K562 (cell line): ENCODE measurements at regions not wholly inside any gene's neighbourhood (a gene's known extent, or its start where the extent isn't known, plus 50 kb on each side); places are given as distances from the start of the nearest gene placed in this dataset.

Experiments used
- ATAC-seq: fragments of 200-7000 bp; cut with Tn5 transposase; 3 replicates; pipeline ENCODE4 v1.9.1; 2020; ENCODE audit warnings: moderate library complexity
- BruUV-seq: library from RNA; stranded (reverse); fragments of 400-500 nt; replicated peaks from 2 replicates; lab custom pipeline; 2021; lab: Mats Ljungman, UMichigan
- CTCF ChIA-PET: fragments of 300-600 bp; formaldehyde crosslinking; extraction: SDS; loops from one replicate; lab custom pipeline; 2021; ENCODE audit warnings: low intra/inter-chr PET ratio; lab: Yijun Ruan, JAX
- POLR2A ChIA-PET: fragments of 300-600, 350-650 bp; sonication (Branson Sonifier 250); formaldehyde crosslinking; extraction: SDS; loops from one replicate; lab custom pipeline; 2021; ENCODE audit warnings: antibody characterized with exemption, inconsistent platforms; lab: Yijun Ruan, JAX
- DNase-seq, 4 experiments: peaks; one replicate each; pipeline versions ENCODE4 v3.0.0 to v3.0.0-alpha.2; 2011 to 2018; ENCODE audit warnings: low spot score in 3 of 4, mixed read lengths in 3 of 4; ENCODE audit errors: extremely low read depth in 1 of 4
- FAIRE-seq: peaks from 2 replicates; lab custom pipeline; 2011; peaks lifted over from hg19 to GRCh38; lab: Jason Lieb, UNC
- H2AFZ ChIP-seq: 2 replicates; pipeline ENCODE4 v1.6.0; 2011; ENCODE audit warnings: low read depth, low read length, control low read depth, inconsistent platforms
- H3K27ac ChIP-seq: fragments of 200-600 bp; 3 replicates; pipeline ENCODE4 v1.8.0; 2011; ENCODE audit warnings: low read depth, mild to moderate bottlenecking, control low read depth, inconsistent platforms, low read length, moderate library complexity, mixed read lengths; ENCODE audit errors: extremely low read depth
- H3K27me3 ChIP-seq, 2 experiments: fragments of 300-600 bp in 1 of 2; 2 replicates in 1 of 2; 3 replicates in 1 of 2; pipeline versions ENCODE4 v1.6.0 to v1.8.0; 2011; ENCODE audit warnings: inconsistent platforms in 2 of 2, low read length in 2 of 2, mild to moderate bottlenecking in 1 of 2, mixed read lengths in 1 of 2, moderate library complexity in 1 of 2; ENCODE audit not compliant: control insufficient read depth in 2 of 2, insufficient read depth in 2 of 2
- H3K36me3 ChIP-seq: fragments of 300-600 bp; 3 replicates; pipeline ENCODE4 v1.8.0; 2011; ENCODE audit warnings: mild to moderate bottlenecking, low read length, inconsistent platforms; ENCODE audit not compliant: control insufficient read depth, insufficient read depth
- H3K4me1 ChIP-seq, 2 experiments: fragments of 200-600 bp in 1 of 2; replicated peaks in 1 of 2; 2 replicates in 1 of 2; 3 replicates in 1 of 2; pipeline versions ENCODE4 v1.5.1 to v1.8.0; 2011; ENCODE audit warnings: inconsistent platforms in 2 of 2, low read length in 2 of 2, mild to moderate bottlenecking in 1 of 2, mixed read lengths in 1 of 2, moderate library complexity in 1 of 2; ENCODE audit not compliant: control insufficient read depth in 2 of 2, insufficient read depth in 2 of 2
- H3K4me2 ChIP-seq: 2 replicates; pipeline ENCODE4 v1.6.1; 2011; ENCODE audit warnings: low read length, control low read depth, inconsistent platforms, mixed read lengths; ENCODE audit not compliant: insufficient read depth
- H3K4me3 ChIP-seq: fragments of 200-600 bp; sonication (generic), shearing (Covaris generic); 2 replicates; pipeline ENCODE4 v1.5.1; 2016; ENCODE audit warnings: control low read depth, inconsistent platforms
- H3K79me2 ChIP-seq: fragments of 200-600 bp; 3 replicates; pipeline ENCODE4 v1.8.0; 2011; ENCODE audit warnings: low read length, inconsistent platforms; ENCODE audit not compliant: control insufficient read depth, insufficient read depth
- H3K9ac ChIP-seq, 2 experiments: 2 replicates each; pipeline versions ENCODE4 v1.6.0 to v1.6.1; 2011; ENCODE audit warnings: low read depth in 2 of 2, low read length in 2 of 2, control low read depth in 1 of 2, inconsistent platforms in 1 of 2, mild to moderate bottlenecking in 1 of 2, mixed read lengths in 1 of 2; ENCODE audit not compliant: insufficient read depth in 1 of 2
- H3K9me1 ChIP-seq: one replicate; pipeline ENCODE4 v1.6.0; 2011; ENCODE audit warnings: inconsistent platforms, mild to moderate bottlenecking, low read length, moderate library complexity; ENCODE audit not compliant: control insufficient read depth, insufficient read depth
- H3K9me3 ChIP-seq: replicated peaks from 2 replicates; pipeline ENCODE4 v1.5.1; 2011; ENCODE audit warnings: low read depth, low read length, inconsistent platforms; ENCODE audit not compliant: control insufficient read depth, insufficient read depth
- H4K20me1 ChIP-seq: replicated peaks from 2 replicates; pipeline ENCODE4 v1.6.1; 2011; ENCODE audit warnings: low read length, inconsistent platforms, mixed read lengths; ENCODE audit not compliant: control insufficient read depth, insufficient read depth
- ETS2 ChIP-seq: IDR thresholded peaks from 2 replicates; pipeline ENCODE4 v1.6.1; 2016; ENCODE audit warnings: borderline replicate concordance, missing genetic modification characterization, mild to moderate bottlenecking, moderate library complexity, missing compliant biosample characterization; ENCODE audit not compliant: poor library complexity, severe bottlenecking
- GATAD2B ChIP-seq: fragments of 450-650 bp; IDR thresholded peaks from 2 replicates; pipeline ENCODE4 v1.6.1; 2017; ENCODE audit warnings: mild to moderate bottlenecking, borderline replicate concordance
- NUFIP1 ChIP-seq: fragments of 450-650 bp; IDR thresholded peaks from 2 replicates; pipeline ENCODE4 v1.6.1; 2018; ENCODE audit not compliant: partially characterized antibody
- POLR2AphosphoS5 ChIP-seq: IDR thresholded peaks from 2 replicates; pipeline ENCODE4 v1.6.1; 2011; ENCODE audit warnings: mild to moderate bottlenecking, low read depth, low read length, moderate library complexity; ENCODE audit not compliant: control insufficient read depth, insufficient read depth
- POU5F1 ChIP-seq: fragments of 150-350 bp; IDR thresholded peaks from 2 replicates; pipeline ENCODE4 v1.6.1; 2014; ENCODE audit warnings: borderline replicate concordance, low read length, low read depth, mild to moderate bottlenecking; ENCODE audit not compliant: partially characterized antibody
- YY1 ChIP-seq, 3 experiments: IDR thresholded peaks; 2 replicates each; pipeline ENCODE4 v1.6.1; 2011; ENCODE audit warnings: low read length in 2 of 3, mild to moderate bottlenecking in 2 of 3, moderate library complexity in 2 of 3, borderline replicate concordance in 1 of 3, control low read depth in 1 of 3, low read depth in 1 of 3; ENCODE audit not compliant: insufficient read depth in 3 of 3, insufficient replicate concordance in 2 of 3, control insufficient read depth in 1 of 3, insufficient read length in 1 of 3; ENCODE audit errors: extremely low read depth in 1 of 3
- ZBTB11 ChIP-seq, 3 experiments: fragments of 200-800 bp in 1 of 3; fragments of 250-450 bp in 1 of 3; fragments of 450-650 bp in 1 of 3; sonication (Bioruptor Pico) in 1 of 3; sonication (Bioruptor generic) in 1 of 3; formaldehyde crosslinking in 1 of 3; IDR thresholded peaks; 2 replicates each; pipeline versions ENCODE4 v1.6.1 to v1.8.0; 2016 to 2022; ENCODE audit warnings: mild to moderate bottlenecking in 2 of 3, missing genetic modification characterization in 2 of 3, missing compliant biosample characterization in 1 of 3, moderate library complexity in 1 of 3
- ZNF232 ChIP-seq: sonication (generic); formaldehyde crosslinking; IDR thresholded peaks from 2 replicates; pipeline ENCODE4 v1.8.0; 2022; ENCODE audit warnings: mild to moderate bottlenecking, missing genetic modification reagents
- ZNF347 ChIP-seq: fragments of 450-650 bp; formaldehyde crosslinking; IDR thresholded peaks from 2 replicates; pipeline ENCODE4 v1.4.0; 2020; ENCODE audit warnings: low read depth, mild to moderate bottlenecking, moderate library complexity
- ZNF41 ChIP-seq: fragments of 250-450 bp; sonication (Bioruptor Pico); conservative IDR thresholded peaks from 2 replicates; pipeline ENCODE4 v1.4.0; 2020; ENCODE audit warnings: mild to moderate bottlenecking
- ZNF431 ChIP-seq: sonication (generic); formaldehyde crosslinking; IDR thresholded peaks from 2 replicates; pipeline ENCODE4 v1.8.0; 2022; ENCODE audit warnings: mild to moderate bottlenecking, missing genetic modification reagents
- ZNF644 ChIP-seq: fragments of 200-800 bp; sonication (Bioruptor generic); IDR thresholded peaks from 2 replicates; pipeline ENCODE4 v1.6.1; 2016; ENCODE audit warnings: low read depth, missing genetic modification characterization, missing compliant biosample characterization
- ZNF696 ChIP-seq: fragments of 250-450 bp; sonication (Bioruptor Pico); conservative IDR thresholded peaks from 2 replicates; pipeline ENCODE4 v1.4.0; 2020; ENCODE audit warnings: mild to moderate bottlenecking, moderate library complexity
- WGBS: fragments of 100-300 bp; shearing (Covaris generic); methylation state at CpG from one replicate; pipeline ENCODE4 v1.1.6; 2016; ENCODE audit warnings: low coverage, mixed read lengths; ENCODE audit not compliant: insufficient coverage; ENCODE audit errors: missing lambda C conversion rate; 5-methylcytosine and 5-hydroxymethylcytosine counted together
- in situ Hi-C: fragments of 300-500 bp; cut with MboI; formaldehyde crosslinking; loops from 4 replicates; pipeline ENCODE4 v1.15.0; 2018; ENCODE audit warnings: inconsistent platforms, mixed read lengths
- intact Hi-C: fragments of 100-400 bp; cut with micrococcal nuclease; formaldehyde crosslinking; loops from 2 replicates; pipeline ENCODE4 v1.14.2; 2022

GRCh38 chr12:63326260-63326659, 175.3 kb upstream of the AVPR1A start:
- Histone ChIP-seq H3K4me1 (no peaks in the 10 kb centered on the region), H3K9me3 (no peaks in the 10 kb centered on the region), H3K4me2 (no peak overlapping the region), H2AFZ (no peak overlapping the region), H3K9ac (no peak overlapping the region), H3K79me2 (no peaks in the 10 kb centered on the region), H3K4me3 (no peak overlapping the region), H3K27me3 (no peaks in the 10 kb centered on the region), H4K20me1 (no peaks in the 10 kb centered on the region), H3K9me1 (no peaks in the 10 kb centered on the region), H3K27ac (no peak overlapping the region), H3K36me3 (no peaks in the 10 kb centered on the region)
- intact Hi-C loops (no loop called here), in situ Hi-C loops (no loop called here)
- no peak for ATAC-seq
- no peak for DNase-seq
- ChIA-PET POLR2A (no interaction called here), CTCF (no interaction called here)
- FAIRE-seq = no peak
- BruUV-seq = no TSS peak
- TF ChIP-seq ZNF232 (CRISPR knock-in tag) = no peak
- no peak for TF ChIP-seq GATAD2B
- TF ChIP-seq ETS2 (tag) = no peak
- TF ChIP-seq ZNF431 (CRISPR knock-in tag) = no peak

GRCh38 chr12:63325757-63326156, 174.8 kb upstream of the AVPR1A start:
- Histone ChIP-seq H3K4me1 (no peaks in the 10 kb centered on the region), H3K27me3 (no peaks in the 10 kb centered on the region), H3K9me1 (no peaks in the 10 kb centered on the region), H3K4me2 (no peak overlapping the region), H3K9me3 (no peaks in the 10 kb centered on the region), H4K20me1 (no peaks in the 10 kb centered on the region), H3K79me2 (no peaks in the 10 kb centered on the region), H3K27ac (no peak overlapping the region), H2AFZ (no peak overlapping the region), H3K4me3 (no peak overlapping the region), H3K36me3 (no peaks in the 10 kb centered on the region), H3K9ac (no peak overlapping the region)
- in situ Hi-C loops = no loop called here
- FAIRE-seq = no peak
- no peak for DNase-seq
- intact Hi-C loops = no loop called here
- CTCF ChIA-PET = no interaction called here
- 0% methylated on average over 1 of the region's 1 CpG for WGBS
- POLR2A ChIA-PET = no interaction called here
- BruUV-seq = no TSS peak
- no peak for ATAC-seq
- TF ChIP-seq NUFIP1 (no peak), ZNF644 (tag) (no peak), ZNF347 (CRISPR knock-in tag) (no peak), ZBTB11 (CRISPR knock-in tag; IDR thresholded peaks at IDR 0.05) (no peak), POLR2AphosphoS5 (no peak), YY1 (IDR thresholded peaks at IDR 0.05; ENCODE audit: borderline replicate concordance in 1 of 3, control insufficient read depth in 1 of 3, extremely low read depth in 1 of 3, insufficient read depth in 3 of 3, insufficient read length in 1 of 3, insufficient replicate concordance in 2 of 3, low read depth in 1 of 3, low read length in 2 of 3) (no peak), ZNF41 (CRISPR knock-in tag) (no peak), ZNF696 (CRISPR knock-in tag) (no peak), POU5F1 (no peak)
